Brain microvascular endothelial cell (primary cell): ENCODE measurements at regions not wholly inside any gene's neighbourhood (a gene's known extent, or its start where the extent isn't known, plus 50 kb on each side); places are given as distances from the start of the nearest gene placed in this dataset.

ENCODE experiments used
- DNase-seq: peaks from one replicate; pipeline ENCODE4 v3.0.0-alpha.2; 2020
- H3K27ac ChIP-seq: fragments of 250-450 bp; sonication (Bioruptor Pico); 2 replicates; pipeline ENCODE4 v1.5.1; 2020; ENCODE audit warnings: mild to moderate bottlenecking, moderate library complexity
- H3K27me3 ChIP-seq: fragments of 250-450 bp; sonication (Bioruptor Pico); replicated peaks from 2 replicates; pipeline ENCODE4 v1.5.1; 2020; ENCODE audit warnings: mild to moderate bottlenecking
- H3K36me3 ChIP-seq: fragments of 250-450 bp; sonication (Bioruptor Pico); replicated peaks from 2 replicates; pipeline ENCODE4 v1.5.1; 2020; ENCODE audit warnings: mild to moderate bottlenecking
- H3K4me3 ChIP-seq: 2 replicates; pipeline ENCODE4 v1.5.1; 2011; ENCODE audit warnings: low read depth, mild to moderate bottlenecking, control low read depth, low read length, moderate library complexity
- CTCF ChIP-seq: IDR thresholded peaks from 2 replicates; pipeline ENCODE4 v1.5.1; 2011; ENCODE audit warnings: low read depth, mild to moderate bottlenecking, moderate library complexity, low read length, control low read depth, inconsistent platforms; ENCODE audit errors: missing control alignments
- in situ Hi-C: cut with HindIII; loops from 2 replicates; pipeline ENCODE4 v1.10.0; 2017; ENCODE audit warnings: low sequenced_read_pairs, low pct_ligation_motif_present

GRCh38 chr13:100810481-100810880 lies 135.9 kb upstream of the TMTC4 start:
- no peak for DNase-seq
- TF ChIP-seq CTCF, result no peak
- no peak overlapping the region for H3K27ac ChIP-seq
- no peak overlapping the region for H3K4me3 ChIP-seq
- no peaks in the 10 kb centered on the region for H3K36me3 ChIP-seq
- no peaks in the 10 kb centered on the region for H3K27me3 ChIP-seq
- in situ Hi-C loops, result no loop called here

GRCh38 chr13:100809856-100810255 lies 135.3 kb upstream of the TMTC4 start:
- H3K27me3 ChIP-seq, result no peaks in the 10 kb centered on the region
- no peak overlapping the region for H3K27ac ChIP-seq
- no peaks in the 10 kb centered on the region for H3K36me3 ChIP-seq
- no peak for TF ChIP-seq CTCF
- in situ Hi-C loops, result no loop called here
- DNase-seq, result no peak
- no peak overlapping the region for H3K4me3 ChIP-seq

GRCh38 chr13:100809129-100809390 lies 134.5 kb upstream of the TMTC4 start:
- Histone ChIP-seq H3K4me3 (no peak overlapping the region), H3K27ac (no peak overlapping the region), H3K36me3 (no peaks in the 10 kb centered on the region), H3K27me3 (no peaks in the 10 kb centered on the region)
- TF ChIP-seq CTCF, result no peak
- DNase-seq, result no peak
- in situ Hi-C loops, result no loop called here

- in situ Hi-C loops, result no loop called here
These were observed 133.9 kb upstream of the TMTC4 start for GRCh38 chr13:100808330-100809128.

GRCh38 chr13:100803091-100803490 lies 128.5 kb upstream of the TMTC4 start:
- H3K27ac ChIP-seq, result no peak overlapping the region
- no peaks in the 10 kb centered on the region for H3K27me3 ChIP-seq
- DNase-seq, result no peak
- no peaks in the 10 kb centered on the region for H3K36me3 ChIP-seq
- H3K4me3 ChIP-seq, result no peak overlapping the region
- TF ChIP-seq CTCF, result no peak
- in situ Hi-C loops, result no loop called here

More at GRCh38 chr13:100808330-100809128, 133.9 kb upstream of the TMTC4 start:
- no peak for TF ChIP-seq CTCF
- H3K27ac ChIP-seq, result no peak overlapping the region
- no peak for DNase-seq
- no peaks in the 10 kb centered on the region for H3K27me3 ChIP-seq
- no peaks in the 10 kb centered on the region for H3K36me3 ChIP-seq
- H3K4me3 ChIP-seq, result no peak overlapping the region

GRCh38 chr13:100800283-100800875 lies 125.8 kb upstream of the TMTC4 start:
- no peak overlapping the region for H3K27ac ChIP-seq
- TF ChIP-seq CTCF, result no peak
- H3K4me3 ChIP-seq, result no peak overlapping the region
- in situ Hi-C loops, result no loop called here
- H3K27me3 ChIP-seq, result no peaks in the 10 kb centered on the region
- no peaks in the 10 kb centered on the region for H3K36me3 ChIP-seq
- no peak for DNase-seq
